RWPE1 (cell line): ENCODE measurements at regions not wholly inside any gene's neighbourhood (a gene's known extent, or its start where the extent isn't known, plus 50 kb on each side); places are given as distances from the start of the nearest gene placed in this dataset.

Experiments used
- CTCF ChIA-PET: fragments of 350-600 bp; sonication (Branson Sonifier 250); formaldehyde crosslinking; extraction: SDS; loops from one replicate; lab custom pipeline; 2021; lab: Yijun Ruan, JAX
- POLR2A ChIA-PET: fragments of 400-600 bp; formaldehyde crosslinking; extraction: SDS; loops from one replicate; lab custom pipeline; 2020; ENCODE audit warnings: antibody characterized with exemption; ENCODE audit not compliant: low non-redundant PET; lab: Yijun Ruan, JAX
- DNase-seq: peaks from one replicate; pipeline ENCODE4 v3.0.0; 2012; ENCODE audit warnings: low spot score
- H3K27ac ChIP-seq: fragments of 450-650 bp; 2 replicates; pipeline ENCODE4 v1.5.1; 2017
- CTCF ChIP-seq: fragments of 450-650 bp; conservative IDR thresholded peaks from 2 replicates; pipeline ENCODE4 v1.5.1; 2017; ENCODE audit warnings: low read depth, mild to moderate bottlenecking

GRCh38 chr5:162434281-162434680 lies 366.7 kb downstream of the GABRG2 start:
- TF ChIP-seq CTCF = no peak
- ChIA-PET CTCF (interaction anchor here (0.6 to 1.0 kb wide), 3 partner anchors 22 to 699 kb away, joined by 3 read pairs; no protein-coding TSS in a partner anchor), POLR2A (no interaction called here)
- DNase-seq = no peak
- H3K27ac ChIP-seq = no peak overlapping the region

GRCh38 chr5:162436055-162436454 lies 368.5 kb downstream of the GABRG2 start:
- ChIA-PET POLR2A (no interaction called here), CTCF (no interaction called here)
- no peak for TF ChIP-seq CTCF

GRCh38 chr5:162444129-162444762 lies 376.7 kb downstream of the GABRG2 start:
- no peak for DNase-seq
- TF ChIP-seq CTCF = no peak
- no peak overlapping the region for H3K27ac ChIP-seq
- ChIA-PET CTCF (no interaction called here), POLR2A (no interaction called here)

More at GRCh38 chr5:162436055-162436454, 368.5 kb downstream of the GABRG2 start:
- DNase-seq = no peak
- H3K27ac ChIP-seq = no peak overlapping the region

- POLR2A ChIA-PET = no interaction called here
- CTCF ChIA-PET = no interaction called here
- no peak for DNase-seq
- no peak for TF ChIP-seq CTCF
- H3K27ac ChIP-seq = no peak overlapping the region
These were observed 388.5 kb downstream of the GABRG2 start for GRCh38 chr5:162456086-162456485.

GRCh38 chr5:162466011-162466410 lies 398.4 kb downstream of the GABRG2 start:
- DNase-seq = no peak
- CTCF ChIA-PET = no interaction called here
- H3K27ac ChIP-seq = no peak overlapping the region
- POLR2A ChIA-PET = no interaction called here
- no peak for TF ChIP-seq CTCF

- ChIA-PET POLR2A (no interaction called here), CTCF (interaction anchor here (0.7 kb wide), 1 partner anchor 622 kb away, joined by 3 read pairs; no protein-coding TSS in a partner anchor)
- DNase-seq = no peak
- TF ChIP-seq CTCF = no peak
- H3K27ac ChIP-seq = no peak overlapping the region
These were observed 405.6 kb downstream of the GABRG2 start for GRCh38 chr5:162473041-162473714.
